ENCODE measurements at regions not wholly inside any gene's neighbourhood (a gene's known extent, or its start where the extent isn't known, plus 50 kb on each side); places are given as distances from the start of the nearest gene placed in this dataset.
"Not testable (repeated sequence)": the region's sequence is repeated elsewhere in the genome, so short reads cannot be mapped to it uniquely, and the experiment has no call there.

DNA sequence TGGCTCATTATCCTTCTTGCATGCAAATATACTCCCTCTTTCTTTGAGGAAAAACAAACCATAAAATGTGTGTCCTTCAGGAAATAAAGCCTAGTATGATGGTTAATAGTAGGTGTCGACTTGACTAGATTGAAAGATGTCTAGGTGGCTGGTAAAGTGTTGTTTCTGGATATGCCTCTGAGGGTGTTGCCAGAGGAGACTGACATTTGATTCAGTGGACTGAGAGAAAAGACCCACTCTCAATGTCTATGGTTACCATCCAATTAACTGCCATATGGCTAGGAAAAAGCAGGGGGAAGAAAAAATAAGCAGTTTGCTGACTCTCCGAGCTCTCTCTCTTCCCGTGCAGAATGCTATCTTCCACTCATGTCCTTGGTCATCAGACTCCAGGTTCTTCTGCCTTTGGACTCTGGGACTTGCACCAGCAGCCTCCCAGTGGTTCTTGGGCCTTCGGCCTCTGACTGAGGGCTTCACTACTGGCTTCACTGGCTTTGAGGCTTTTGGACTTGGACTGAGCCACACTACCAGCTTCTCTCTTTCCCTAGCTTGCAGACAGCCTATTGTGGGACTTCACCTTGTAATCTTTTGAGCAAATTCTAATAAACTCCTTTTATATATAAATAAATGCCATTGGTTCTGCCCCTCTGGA lies 532.1 kb upstream of the HTR2C start:
- H3K27me3 ChIP-seq (ENCODE audit: control insufficient read depth, insufficient read depth, low read length), result no peaks in the 10 kb centered on the region; the same call in 1 of the 2 replicates

DNA sequence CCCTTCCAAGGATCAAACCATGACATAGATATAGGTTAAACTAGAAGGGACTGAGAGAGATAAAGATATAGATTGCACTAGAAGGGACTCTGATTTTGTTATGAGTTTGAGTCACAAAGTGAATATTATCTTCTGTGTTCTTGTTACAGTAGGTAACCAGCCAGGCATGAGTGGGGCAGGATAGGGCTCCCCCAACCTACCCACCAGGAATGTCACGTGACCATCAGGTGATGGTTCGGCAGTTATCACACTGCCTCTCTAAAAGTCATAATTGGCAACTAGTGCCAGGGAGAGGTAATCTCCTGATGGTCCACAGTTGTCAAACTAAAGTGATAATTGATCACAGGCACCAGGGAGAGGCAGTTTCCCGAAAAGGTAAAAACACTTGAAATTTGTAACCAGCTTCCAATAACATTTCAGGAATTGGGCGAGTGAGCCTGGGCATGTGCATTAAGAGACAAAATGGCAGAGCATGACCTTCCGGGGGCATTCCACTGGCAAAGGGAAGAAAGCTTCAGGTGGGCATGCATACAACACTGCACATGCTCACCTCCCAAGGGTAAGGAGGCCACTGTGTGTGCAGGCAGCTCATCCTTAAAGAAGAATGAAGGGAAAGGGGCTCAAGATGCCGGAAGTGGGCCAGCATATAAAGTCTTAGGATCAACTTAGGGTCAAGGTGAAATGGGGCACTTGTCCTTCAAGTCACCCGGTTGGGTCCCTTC lies 533.6 kb upstream of the HTR2C start:
- H3K9ac ChIP-seq (ENCODE audit: low read length), result no peak overlapping the region
- peaks cover 26% of the 10 kb centered on the region for H3K36me3 ChIP-seq (ENCODE audit: control insufficient read depth, insufficient read depth, low read length)
- H3K27ac ChIP-seq (ENCODE audit: low read depth, low read length), result no peak overlapping the region
- H3K9me3 ChIP-seq (ENCODE audit: control insufficient read depth, insufficient read depth, low read depth, low read length), result no peaks in the 10 kb centered on the region
- H3K27me3 ChIP-seq (ENCODE audit: control insufficient read depth, insufficient read depth, low read length), result no peaks in the 10 kb centered on the region
- no peak overlapping the region for H3K4me3 ChIP-seq (ENCODE audit: low read depth, low read length)
- H3K4me1 ChIP-seq (ENCODE audit: control insufficient read depth, insufficient read depth, low read length), result peaks cover 37% of the 10 kb centered on the region; the same call in 1 of the 2 replicates

More for the DNA sequence above, 532.1 kb upstream of the HTR2C start:
- Histone ChIP-seq H3K27ac (ENCODE audit: low read depth, low read length) (no peak overlapping the region), H3K4me3 (ENCODE audit: low read depth, low read length) (no peak overlapping the region), H3K4me1 (ENCODE audit: control insufficient read depth, insufficient read depth, low read length) (peaks cover 32% of the 10 kb centered on the region), H3K9me3 (ENCODE audit: control insufficient read depth, insufficient read depth, low read depth, low read length) (no peaks in the 10 kb centered on the region), H3K36me3 (ENCODE audit: control insufficient read depth, insufficient read depth, low read length) (peaks cover 21% of the 10 kb centered on the region), H3K9ac (ENCODE audit: low read length) (no peak overlapping the region)

DNA sequence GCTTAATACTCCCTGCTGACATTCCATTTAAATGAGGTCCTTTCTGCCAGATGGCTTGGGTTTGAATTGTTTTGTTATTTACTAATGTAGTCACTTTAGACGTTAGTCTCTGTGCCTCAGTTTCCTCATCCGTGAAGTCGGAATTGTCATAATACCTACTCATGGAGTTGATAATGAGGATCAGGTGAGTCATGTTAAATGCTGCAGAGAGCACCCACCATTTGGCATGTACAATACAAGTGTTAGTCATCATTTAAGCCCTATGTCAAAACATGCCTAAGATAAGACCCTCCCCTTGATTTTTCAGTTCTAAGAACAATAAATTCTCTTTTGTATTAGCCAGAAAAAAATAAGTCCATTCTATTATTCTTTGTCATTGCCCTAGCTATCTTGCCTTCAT lies 534.8 kb upstream of the HTR2C start:
- Histone ChIP-seq H3K4me3 (ENCODE audit: low read depth, low read length) (no peak overlapping the region), H3K36me3 (ENCODE audit: control insufficient read depth, insufficient read depth, low read length) (peaks cover 30% of the 10 kb centered on the region), H3K27me3 (ENCODE audit: control insufficient read depth, insufficient read depth, low read length) (no peaks in the 10 kb centered on the region), H3K4me1 (ENCODE audit: control insufficient read depth, insufficient read depth, low read length) (peaks cover 37% of the 10 kb centered on the region; the same call in 1 of the 2 replicates), H3K27ac (ENCODE audit: low read depth, low read length) (no peak overlapping the region), H3K9ac (ENCODE audit: low read length) (no peak overlapping the region), H3K9me3 (ENCODE audit: control insufficient read depth, insufficient read depth, low read depth, low read length) (no peaks in the 10 kb centered on the region)

DNA sequence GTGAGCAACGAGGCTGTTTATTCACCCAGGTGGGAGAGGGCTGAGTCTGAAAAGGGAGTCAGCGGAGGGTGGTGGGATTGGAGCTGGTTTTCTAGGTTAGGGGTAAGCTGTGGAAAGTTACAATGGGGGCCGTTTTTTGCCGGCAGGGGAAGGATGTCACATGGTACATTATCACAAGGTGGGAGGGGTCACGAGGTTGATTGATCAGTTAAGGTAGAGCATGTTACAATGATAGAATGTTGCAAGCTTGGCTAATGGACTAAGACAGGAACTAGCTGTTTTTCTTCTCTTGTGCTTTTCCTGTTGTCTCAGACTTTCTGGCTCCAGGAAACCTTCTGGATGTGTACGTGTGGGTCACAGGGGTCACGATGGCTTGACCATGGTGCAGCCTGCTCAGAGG lies 536.3 kb upstream of the HTR2C start:
- Histone ChIP-seq H3K36me3 (ENCODE audit: control insufficient read depth, insufficient read depth, low read length) (peaks cover 42% of the 10 kb centered on the region), H3K9me3 (ENCODE audit: control insufficient read depth, insufficient read depth, low read depth, low read length) (no peaks in the 10 kb centered on the region), H3K4me1 (ENCODE audit: control insufficient read depth, insufficient read depth, low read length) (peaks cover 37% of the 10 kb centered on the region; the same call in 1 of the 2 replicates), H3K4me3 (ENCODE audit: low read depth, low read length) (0 out of 2 replicates have a peak overlapping the region, but pooled peaks have one; percentile 18), H3K27ac (ENCODE audit: low read depth, low read length) (no peak overlapping the region), H3K9ac (ENCODE audit: low read length) (no peak overlapping the region), H3K27me3 (ENCODE audit: control insufficient read depth, insufficient read depth, low read length) (no peaks in the 10 kb centered on the region)

DNA sequence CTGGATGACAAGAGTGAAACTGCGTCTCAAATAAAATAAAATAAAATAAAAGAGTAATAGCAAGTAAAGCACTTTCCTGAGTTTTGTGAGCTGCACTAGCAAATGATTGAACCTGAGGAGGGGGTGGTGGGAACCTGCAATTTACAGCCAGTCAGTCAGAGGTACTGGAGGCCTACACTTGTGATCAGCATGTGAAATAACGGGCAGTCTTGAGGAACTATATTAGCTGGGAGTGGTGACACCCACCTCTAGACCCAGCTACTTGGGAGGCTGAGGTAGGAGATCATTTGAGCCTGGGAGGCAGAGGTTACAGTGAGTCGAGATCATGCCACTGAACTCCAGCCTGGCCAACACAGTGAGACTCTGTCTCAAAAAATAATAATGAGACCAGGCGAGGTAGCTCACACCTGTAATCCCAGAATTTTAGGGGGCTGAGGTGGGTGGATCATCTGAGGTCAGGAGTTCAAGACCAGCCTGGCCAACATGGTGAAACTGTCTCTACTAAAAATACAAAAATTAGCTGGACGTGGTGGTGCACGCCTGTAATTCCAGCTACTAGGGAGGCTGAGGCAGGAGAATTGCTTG lies 537.1 kb upstream of the HTR2C start:
- H3K27ac ChIP-seq (ENCODE audit: low read depth, low read length), result no peak overlapping the region
- H3K27me3 ChIP-seq (ENCODE audit: control insufficient read depth, insufficient read depth, low read length), result no peaks in the 10 kb centered on the region
- H3K9me3 ChIP-seq (ENCODE audit: control insufficient read depth, insufficient read depth, low read depth, low read length), result no peaks in the 10 kb centered on the region
- H3K4me3 ChIP-seq (ENCODE audit: low read depth, low read length), result peak overlapping the region; percentile 28; the same call in 1 of the 2 replicates
- peaks cover 42% of the 10 kb centered on the region for H3K36me3 ChIP-seq (ENCODE audit: control insufficient read depth, insufficient read depth, low read length)
- H3K4me1 ChIP-seq (ENCODE audit: control insufficient read depth, insufficient read depth, low read length), result peaks cover 36% of the 10 kb centered on the region; the same call in 1 of the 2 replicates
- no peak overlapping the region for H3K9ac ChIP-seq (ENCODE audit: low read length)

DNA sequence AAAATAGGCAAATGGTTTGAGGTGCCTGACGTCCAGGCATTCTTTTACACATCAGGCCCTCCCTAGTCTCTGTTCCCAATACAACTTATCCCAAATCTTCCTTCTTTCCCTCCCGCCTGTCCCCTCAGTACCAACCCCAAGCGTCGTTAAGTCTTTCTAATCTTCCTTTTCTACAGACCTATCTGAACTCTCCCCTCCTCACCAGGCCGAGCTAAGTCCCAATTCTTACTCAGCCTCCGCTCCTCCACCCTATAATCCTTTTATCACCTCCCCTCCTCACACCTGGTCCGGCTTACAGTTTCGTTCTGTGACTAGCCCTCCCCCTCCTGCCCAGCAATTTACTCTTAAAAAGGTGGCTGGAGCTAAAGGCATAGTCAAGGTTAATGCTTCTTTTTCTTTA lies 542.4 kb upstream of the HTR2C start:
- peak overlapping the region; percentile 79 for H3K4me3 ChIP-seq (ENCODE audit: low read depth, low read length)
- H3K27ac ChIP-seq (ENCODE audit: low read depth, low read length); H3K9me3 ChIP-seq (ENCODE audit: control insufficient read depth, insufficient read depth, low read depth, low read length); H3K27me3 ChIP-seq (ENCODE audit: control insufficient read depth, insufficient read depth, low read length): not testable (repeated sequence)
- H3K9ac ChIP-seq (ENCODE audit: low read length), result peak overlapping the region; percentile 99
- peaks cover 22% of the 10 kb centered on the region for H3K36me3 ChIP-seq (ENCODE audit: control insufficient read depth, insufficient read depth, low read length)
- peaks cover 31% of the 10 kb centered on the region for H3K4me1 ChIP-seq (ENCODE audit: control insufficient read depth, insufficient read depth, low read length)

DNA sequence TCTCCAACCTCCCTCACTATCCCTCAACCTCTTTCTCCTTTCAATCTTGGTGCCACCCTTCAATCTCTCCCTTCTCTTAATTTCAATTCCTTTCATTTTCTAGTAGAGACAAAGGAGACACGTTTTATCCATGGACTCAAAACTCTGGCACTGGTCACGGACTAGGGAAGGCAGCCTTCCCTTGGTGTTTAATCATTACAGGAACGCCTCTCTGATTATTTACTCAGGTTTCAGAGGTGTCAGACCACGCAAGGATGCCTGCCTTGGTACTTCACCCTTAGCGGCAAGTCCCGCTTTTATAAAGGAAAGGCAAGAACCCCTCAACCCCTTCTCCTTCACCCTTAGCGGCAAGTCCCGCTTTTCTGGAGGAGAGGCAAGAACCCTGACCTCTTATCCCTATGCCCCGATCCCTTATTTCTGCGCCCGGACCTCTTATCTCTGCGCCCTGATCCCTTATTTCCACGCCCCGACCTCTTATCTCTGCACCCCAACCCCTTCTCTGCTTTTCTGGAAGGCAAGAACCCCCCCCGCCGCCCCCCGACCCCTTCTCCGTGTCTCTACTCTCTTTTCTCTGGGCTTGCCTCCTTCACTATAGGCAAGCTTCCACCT lies 543.1 kb upstream of the HTR2C start:
- peak overlapping the region; percentile 99 for H3K9ac ChIP-seq (ENCODE audit: low read length)

DNA sequence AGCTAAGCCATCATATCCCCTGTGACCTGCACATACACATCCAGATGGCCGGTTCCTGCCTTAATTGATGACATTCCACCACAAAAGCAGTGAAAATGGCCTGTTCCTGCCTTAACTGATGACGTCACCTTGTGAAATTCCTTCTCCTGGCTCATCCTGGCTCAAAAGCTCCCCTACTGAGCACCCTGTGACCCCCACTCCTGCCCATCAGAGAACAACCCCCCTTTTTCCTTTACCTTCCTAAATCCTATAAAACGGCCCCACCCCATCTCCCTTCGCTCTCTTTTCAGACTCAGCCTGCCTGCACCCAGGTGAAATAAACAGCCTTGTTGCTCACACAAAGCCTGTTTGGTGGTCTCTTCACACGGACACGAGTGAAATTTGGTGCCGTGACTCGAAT lies 543.8 kb upstream of the HTR2C start:
- Histone ChIP-seq H3K9ac (ENCODE audit: low read length) (peak overlapping the region; percentile 99), H3K4me1 (ENCODE audit: control insufficient read depth, insufficient read depth, low read length) (peaks cover 32% of the 10 kb centered on the region), H3K27ac (ENCODE audit: low read depth, low read length) (peak overlapping the region; percentile 97), H3K36me3 (ENCODE audit: control insufficient read depth, insufficient read depth, low read length) (peaks cover 15% of the 10 kb centered on the region), H3K4me3 (ENCODE audit: low read depth, low read length) (peak overlapping the region; percentile 79)
- not testable (repeated sequence) for H3K9me3 ChIP-seq (ENCODE audit: control insufficient read depth, insufficient read depth, low read depth, low read length); H3K27me3 ChIP-seq (ENCODE audit: control insufficient read depth, insufficient read depth, low read length)

More for the DNA sequence above, 543.1 kb upstream of the HTR2C start:
- Histone ChIP-seq H3K27ac (ENCODE audit: low read depth, low read length) (peak overlapping the region; percentile 90), H3K4me1 (ENCODE audit: control insufficient read depth, insufficient read depth, low read length) (peaks cover 36% of the 10 kb centered on the region), H3K36me3 (ENCODE audit: control insufficient read depth, insufficient read depth, low read length) (peaks cover 20% of the 10 kb centered on the region), H3K4me3 (ENCODE audit: low read depth, low read length) (peak overlapping the region; percentile 79)
- not testable (repeated sequence) for H3K27me3 ChIP-seq (ENCODE audit: control insufficient read depth, insufficient read depth, low read length); H3K9me3 ChIP-seq (ENCODE audit: control insufficient read depth, insufficient read depth, low read depth, low read length)

DNA sequence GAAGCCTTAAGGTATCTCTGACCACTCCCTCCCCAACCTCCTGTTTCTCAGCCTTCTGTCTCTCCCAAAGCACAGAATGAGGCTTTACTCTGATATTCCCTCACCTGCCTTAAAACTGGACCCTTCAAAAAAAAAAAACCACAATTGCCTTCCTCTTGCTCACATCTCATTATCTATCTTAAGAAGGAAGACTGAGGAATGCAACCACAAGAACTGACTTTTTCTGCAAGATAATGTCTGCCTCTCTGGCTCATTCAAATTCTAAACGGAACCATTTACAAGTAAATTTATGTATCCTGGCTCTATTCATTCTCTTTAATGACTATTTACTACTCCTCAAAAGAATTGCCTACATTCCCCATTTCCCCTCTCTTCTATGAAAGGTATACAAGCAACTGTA lies 545.5 kb upstream of the HTR2C start:
- peaks cover 3% of the 10 kb centered on the region; the same call in 1 of the 2 replicates for H3K9me3 ChIP-seq (ENCODE audit: control insufficient read depth, insufficient read depth, low read depth, low read length)
- H3K27ac ChIP-seq (ENCODE audit: low read depth, low read length), result peak overlapping the region; percentile 85
- H3K36me3 ChIP-seq (ENCODE audit: control insufficient read depth, insufficient read depth, low read length), result peaks cover 5% of the 10 kb centered on the region
- H3K27me3 ChIP-seq (ENCODE audit: control insufficient read depth, insufficient read depth, low read length), result no peaks in the 10 kb centered on the region
- H3K4me1 ChIP-seq (ENCODE audit: control insufficient read depth, insufficient read depth, low read length), result peaks cover 32% of the 10 kb centered on the region
- H3K4me3 ChIP-seq (ENCODE audit: low read depth, low read length), result peak overlapping the region; percentile 30; the same call in 1 of the 2 replicates
- H3K9ac ChIP-seq (ENCODE audit: low read length), result peak overlapping the region; percentile 58

DNA sequence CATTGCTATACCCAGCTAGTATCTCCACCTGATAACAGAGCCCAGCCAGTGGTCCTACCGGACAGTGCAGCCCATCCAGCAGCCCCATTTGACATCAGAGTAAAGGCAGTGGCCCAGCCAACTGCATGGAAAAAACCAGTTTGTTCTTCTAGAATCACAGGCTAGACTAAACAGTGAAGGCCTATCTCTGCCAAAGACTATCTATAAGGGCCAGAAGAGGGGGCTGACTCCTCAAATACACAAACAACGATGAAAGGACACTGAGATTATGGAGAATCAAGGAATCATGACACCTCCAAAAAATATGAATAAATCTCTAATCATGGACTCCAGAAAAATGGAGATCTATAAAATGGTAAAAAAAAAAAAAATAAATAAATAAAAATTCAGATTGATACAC lies 546.4 kb upstream of the HTR2C start:
- H3K36me3 ChIP-seq (ENCODE audit: control insufficient read depth, insufficient read depth, low read length), result no peaks in the 10 kb centered on the region; the same call in 1 of the 2 replicates
- H3K27me3 ChIP-seq (ENCODE audit: control insufficient read depth, insufficient read depth, low read length), result no peaks in the 10 kb centered on the region
- peaks cover 3% of the 10 kb centered on the region; the same call in 1 of the 2 replicates for H3K9me3 ChIP-seq (ENCODE audit: control insufficient read depth, insufficient read depth, low read depth, low read length)
- peak overlapping the region; percentile 85 for H3K27ac ChIP-seq (ENCODE audit: low read depth, low read length)
- no peak overlapping the region for H3K4me3 ChIP-seq (ENCODE audit: low read depth, low read length)
- H3K4me1 ChIP-seq (ENCODE audit: control insufficient read depth, insufficient read depth, low read length), result peaks cover 32% of the 10 kb centered on the region
- H3K9ac ChIP-seq (ENCODE audit: low read length), result peak overlapping the region; percentile 68

Measured in HUES6 (cell line).